PFSK-1 (cell line): ENCODE measurements at regions not wholly inside any gene's neighbourhood (a gene's known extent, or its start where the extent isn't known, plus 50 kb on each side); places are given as distances from the start of the nearest gene placed in this dataset.

Experiments
- FOXP2 ChIP-seq: optimal IDR thresholded peaks from 2 replicates; pipeline ENCODE3; 2011; ENCODE audit warnings: borderline replicate concordance, control low read depth, inconsistent platforms; ENCODE audit not compliant: insufficient read depth; ENCODE audit errors: extremely low read length, extremely low read depth
- POLR2AphosphoS5 ChIP-seq: IDR thresholded peaks from 2 replicates; pipeline ENCODE4 v1.6.1; 2012; ENCODE audit warnings: low read depth, mild to moderate bottlenecking, control low read depth, low read length, moderate library complexity
- REST ChIP-seq, 2 experiments: IDR thresholded peaks; 2 replicates each; pipeline versions ENCODE4 v1.6.1 to v1.8.0; 2011 to 2012; ENCODE audit warnings: low read depth in 2 of 2, low read length in 2 of 2, control low read depth in 1 of 2, inconsistent platforms in 1 of 2, mild to moderate bottlenecking in 1 of 2, moderate library complexity in 1 of 2; ENCODE audit not compliant: insufficient read depth in 1 of 2
- SIN3A ChIP-seq: IDR thresholded peaks from 2 replicates; pipeline ENCODE4 v1.6.1; 2012; ENCODE audit warnings: mild to moderate bottlenecking, low read length, moderate library complexity, borderline replicate concordance; ENCODE audit not compliant: insufficient read depth
- TAF1 ChIP-seq: IDR thresholded peaks from 2 replicates; pipeline ENCODE4 v1.6.1; 2012; ENCODE audit warnings: low read length, control low read depth, borderline replicate concordance; ENCODE audit not compliant: insufficient read depth

GRCh38 chr18:11383381-11383780 is 226.0 kb upstream of the SLC35G4 start:
- no peak for TF ChIP-seq POLR2AphosphoS5
- no peak for TF ChIP-seq FOXP2
- TF ChIP-seq REST (IDR thresholded peaks at IDR 0.05; ENCODE audit: insufficient read depth in 1 of 2, low read depth in 2 of 2, low read length in 2 of 2) = no peak
- no peak for TF ChIP-seq TAF1
- TF ChIP-seq SIN3A = no peak

GRCh38 chr18:11380968-11381367 is 228.4 kb upstream of the SLC35G4 start:
- TF ChIP-seq SIN3A (no peak), POLR2AphosphoS5 (no peak), REST (IDR thresholded peaks at IDR 0.05; ENCODE audit: insufficient read depth in 1 of 2, low read depth in 2 of 2, low read length in 2 of 2) (no peak), TAF1 (no peak), FOXP2 (no peak)

DNA sequence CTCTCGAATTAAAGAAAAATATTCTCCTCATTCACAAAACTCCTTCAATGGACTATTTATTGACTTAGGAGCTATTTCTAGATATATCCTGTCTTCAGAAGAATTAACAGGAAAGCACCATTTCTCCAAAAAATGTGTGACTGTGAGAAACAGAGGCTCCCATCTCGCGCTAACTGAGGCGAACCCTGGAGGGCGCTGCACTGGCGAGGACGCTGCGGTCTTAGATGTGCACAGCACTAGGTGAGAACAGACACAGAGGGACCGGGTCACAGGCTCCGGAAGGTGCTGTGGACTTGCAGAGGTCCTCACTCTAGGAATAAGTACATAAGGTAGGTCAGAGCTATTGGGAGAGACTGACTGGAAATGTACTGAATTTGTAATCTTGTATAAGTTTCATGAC is 229.7 kb upstream of the SLC35G4 start:
- no peak for TF ChIP-seq REST (IDR thresholded peaks at IDR 0.05; ENCODE audit: insufficient read depth in 1 of 2, low read depth in 2 of 2, low read length in 2 of 2)
- TF ChIP-seq FOXP2 = no peak
- TF ChIP-seq SIN3A = no peak
- TF ChIP-seq TAF1 = no peak
- TF ChIP-seq POLR2AphosphoS5 = no peak

DNA sequence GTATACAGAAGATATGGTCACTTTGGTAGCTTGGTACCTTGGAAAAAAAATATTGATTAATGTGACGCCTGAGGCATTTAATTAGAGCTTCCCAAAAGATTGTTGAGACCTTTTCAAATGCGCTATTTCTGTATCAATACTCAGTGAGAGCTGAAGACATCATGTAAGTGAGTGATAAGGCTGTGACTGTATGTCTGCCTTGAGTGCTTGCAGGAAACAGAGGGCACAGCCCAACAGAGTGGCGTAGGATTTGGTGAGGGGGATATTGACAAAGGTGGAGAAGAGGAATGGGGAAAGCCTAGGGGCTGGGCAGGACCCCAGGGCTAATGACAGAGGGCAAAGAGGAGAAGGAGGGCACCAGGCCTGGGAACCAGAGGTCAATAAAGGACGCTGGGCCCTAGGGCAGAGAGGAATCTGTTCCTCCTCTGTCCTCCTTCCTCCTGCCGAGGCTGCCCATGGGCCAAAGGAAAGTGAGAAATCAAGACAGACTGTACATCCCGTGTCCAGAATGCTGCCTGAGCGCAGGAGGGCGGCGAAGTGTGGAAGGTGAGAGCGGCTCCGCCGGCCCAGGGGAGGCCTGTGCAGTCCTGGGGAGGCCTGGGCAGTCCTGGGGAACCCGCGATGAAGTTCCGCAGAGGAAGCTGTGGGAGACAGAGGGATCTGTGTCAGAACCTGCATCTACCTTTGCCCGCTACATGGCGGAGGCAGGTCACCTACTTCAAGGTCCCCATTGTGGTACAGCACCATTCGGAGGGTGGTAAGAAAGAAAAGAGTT is 228.6 kb upstream of the PIEZO2 start:
- TF ChIP-seq POLR2AphosphoS5 = no peak
- no peak for TF ChIP-seq FOXP2
- no peak for TF ChIP-seq TAF1

DNA sequence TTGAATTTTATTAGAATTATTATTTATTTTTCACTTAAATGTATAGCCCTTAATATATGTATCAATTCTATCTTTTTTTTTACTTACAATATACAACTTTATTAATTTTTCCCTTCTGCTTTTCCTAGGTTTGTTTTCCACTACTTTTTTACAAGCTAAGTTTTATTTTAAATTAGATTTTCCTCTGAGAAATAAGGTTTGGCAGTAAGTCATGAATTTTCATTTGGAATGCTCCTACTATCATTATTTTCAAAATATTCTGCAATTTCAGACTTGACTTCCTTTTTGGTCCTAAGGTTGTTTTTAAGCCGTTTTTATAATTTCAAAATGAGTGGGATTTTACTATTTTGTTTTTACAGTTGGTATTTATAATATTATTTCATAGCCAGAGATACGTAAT is 222.8 kb upstream of the PIEZO2 start:
- TF ChIP-seq TAF1 = no peak
- no peak for TF ChIP-seq POLR2AphosphoS5
- no peak for TF ChIP-seq SIN3A
- no peak for TF ChIP-seq REST (IDR thresholded peaks at IDR 0.05; ENCODE audit: insufficient read depth in 1 of 2, low read depth in 2 of 2, low read length in 2 of 2)
- TF ChIP-seq FOXP2 = no peak
